IPS DF 6.9 (cell line): ENCODE measurements at regions not wholly inside any gene's neighbourhood (a gene's known extent, or its start where the extent isn't known, plus 50 kb on each side); places are given as distances from the start of the nearest gene placed in this dataset.

Experiments used
- DNase-seq: peaks from one replicate; pipeline ENCODE4 v3.0.0-alpha.2; 2013; ENCODE audit warnings: low read depth, low spot score
- H3K27ac ChIP-seq: one replicate; pipeline ENCODE4 v1.5.1; 2013; ENCODE audit warnings: low read length, control low read depth
- H3K27me3 ChIP-seq: 2 replicates; pipeline ENCODE4 v1.6.1; 2013; ENCODE audit warnings: mild to moderate bottlenecking, low read length; ENCODE audit not compliant: control insufficient read depth, insufficient read depth
- H3K36me3 ChIP-seq: 2 replicates; pipeline ENCODE4 v1.6.1; 2013; ENCODE audit warnings: low read length; ENCODE audit not compliant: control insufficient read depth, insufficient read depth
- H3K4me1 ChIP-seq: 2 replicates; pipeline ENCODE4 v1.6.1; 2013; ENCODE audit warnings: low read length; ENCODE audit not compliant: control insufficient read depth, insufficient read depth
- H3K4me3 ChIP-seq: 2 replicates; pipeline ENCODE4 v1.5.1; 2013; ENCODE audit warnings: mild to moderate bottlenecking, low read length
- H3K9me3 ChIP-seq: 2 replicates; pipeline ENCODE4 v1.6.1; 2013; ENCODE audit warnings: low read length, inconsistent platforms; ENCODE audit not compliant: control insufficient read depth, insufficient read depth
- WGBS: extraction: QIAGEN DNeasy Blood & Tissue Kit; methylation state at CpG from one replicate; pipeline ENCODE4 v1.1.7; 2013; ENCODE audit warnings: mixed read lengths, missing lambda C conversion rate; ENCODE audit not compliant: insufficient read length, insufficient coverage; 5-methylcytosine and 5-hydroxymethylcytosine counted together

- Histone ChIP-seq H3K4me3 (no peak overlapping the region), H3K4me1 (peaks cover 7% of the 10 kb centered on the region), H3K36me3 (no peaks in the 10 kb centered on the region), H3K27me3 (no peaks in the 10 kb centered on the region; the same call in 1 of the 2 replicates), H3K9me3 (no peaks in the 10 kb centered on the region), H3K27ac (no peak overlapping the region)
- DNase-seq: no peak
- whole genome bisulfite sequencing: no CpG with 5 or more reads among the region's 4 CpGs
These were observed 185.0 kb upstream of the GHITM start for GRCh38 chr10:83954193-83954799.

GRCh38 chr10:83955406-83955805, 183.9 kb upstream of the GHITM start:
- no peak for DNase-seq
- WGBS: no CpG with 5 or more reads among the region's 2 CpGs
- Histone ChIP-seq H3K9me3 (no peaks in the 10 kb centered on the region), H3K36me3 (no peaks in the 10 kb centered on the region), H3K4me1 (peaks cover 7% of the 10 kb centered on the region), H3K27ac (no peak overlapping the region), H3K27me3 (no peaks in the 10 kb centered on the region; the same call in 1 of the 2 replicates), H3K4me3 (no peak overlapping the region)

GRCh38 chr10:83957168-83957947, 182.0 kb upstream of the GHITM start:
- WGBS: no CpG with 5 or more reads among the region's 4 CpGs

GRCh38 chr10:83959328-83959727, 180.0 kb upstream of the GHITM start:
- Histone ChIP-seq H3K27ac (no peak overlapping the region), H3K9me3 (no peaks in the 10 kb centered on the region), H3K36me3 (no peaks in the 10 kb centered on the region), H3K4me1 (peaks cover 7% of the 10 kb centered on the region), H3K4me3 (no peak overlapping the region), H3K27me3 (no peaks in the 10 kb centered on the region; the same call in 1 of the 2 replicates)
- no CpG with 5 or more reads among the region's 3 CpGs for WGBS
- DNase-seq: no peak

More at GRCh38 chr10:83957168-83957947, 182.0 kb upstream of the GHITM start:
- Histone ChIP-seq H3K27ac (no peak overlapping the region), H3K9me3 (no peaks in the 10 kb centered on the region), H3K4me1 (peaks cover 7% of the 10 kb centered on the region), H3K27me3 (no peaks in the 10 kb centered on the region; the same call in 1 of the 2 replicates), H3K4me3 (no peak overlapping the region), H3K36me3 (no peaks in the 10 kb centered on the region)
- DNase-seq: no peak

GRCh38 chr10:83960125-83960524, 179.2 kb upstream of the GHITM start:
- no peak for DNase-seq
- no peaks in the 10 kb centered on the region for H3K36me3 ChIP-seq
- WGBS: no CpG with 5 or more reads among the region's 1 CpG
- no peak overlapping the region for H3K4me3 ChIP-seq
- no peaks in the 10 kb centered on the region for H3K9me3 ChIP-seq
- H3K4me1 ChIP-seq: peaks cover 7% of the 10 kb centered on the region
- no peak overlapping the region for H3K27ac ChIP-seq
- H3K27me3 ChIP-seq: no peaks in the 10 kb centered on the region; the same call in 1 of the 2 replicates

- no peak for DNase-seq
These were observed 177.7 kb upstream of the GHITM start for GRCh38 chr10:83961620-83962019.

GRCh38 chr10:83963446-83963845, 175.9 kb upstream of the GHITM start:
- Histone ChIP-seq H3K27me3 (no peaks in the 10 kb centered on the region; the same call in 1 of the 2 replicates), H3K36me3 (no peaks in the 10 kb centered on the region), H3K27ac (no peak overlapping the region), H3K9me3 (no peaks in the 10 kb centered on the region), H3K4me3 (no peak overlapping the region), H3K4me1 (no peaks in the 10 kb centered on the region)
- no CpG with 5 or more reads among the region's 3 CpGs for WGBS
- no peak for DNase-seq

More at GRCh38 chr10:83961620-83962019, 177.7 kb upstream of the GHITM start:
- H3K4me3 ChIP-seq: no peak overlapping the region
- H3K9me3 ChIP-seq: no peaks in the 10 kb centered on the region
- H3K36me3 ChIP-seq: no peaks in the 10 kb centered on the region
- H3K4me1 ChIP-seq: peaks cover 7% of the 10 kb centered on the region
- no peaks in the 10 kb centered on the region; the same call in 1 of the 2 replicates for H3K27me3 ChIP-seq
- H3K27ac ChIP-seq: no peak overlapping the region

- no peak for DNase-seq
- no CpG with 5 or more reads among the region's 2 CpGs for WGBS
These were observed 173.8 kb upstream of the GHITM start for GRCh38 chr10:83965473-83965872.

GRCh38 chr10:83968052-83968451, 171.3 kb upstream of the GHITM start:
- Histone ChIP-seq H3K4me1 (no peaks in the 10 kb centered on the region), H3K9me3 (no peaks in the 10 kb centered on the region), H3K27ac (no peak overlapping the region), H3K4me3 (no peak overlapping the region), H3K36me3 (no peaks in the 10 kb centered on the region), H3K27me3 (no peaks in the 10 kb centered on the region)
- DNase-seq: no peak
- no CpG with 5 or more reads among the region's 4 CpGs for WGBS

More at GRCh38 chr10:83965473-83965872, 173.8 kb upstream of the GHITM start:
- Histone ChIP-seq H3K9me3 (no peaks in the 10 kb centered on the region), H3K4me3 (no peak overlapping the region), H3K4me1 (no peaks in the 10 kb centered on the region), H3K27ac (no peak overlapping the region), H3K27me3 (no peaks in the 10 kb centered on the region), H3K36me3 (no peaks in the 10 kb centered on the region)

- Histone ChIP-seq H3K4me3 (no peak overlapping the region), H3K27me3 (no peaks in the 10 kb centered on the region), H3K36me3 (no peaks in the 10 kb centered on the region), H3K27ac (no peak overlapping the region), H3K4me1 (no peaks in the 10 kb centered on the region), H3K9me3 (no peaks in the 10 kb centered on the region)
- DNase-seq: no peak
- WGBS: no CpG with 5 or more reads among the region's 5 CpGs
These were observed 160.5 kb upstream of the GHITM start for GRCh38 chr10:83978681-83979383.
